ENCODE measurements at regions not wholly inside any gene's neighbourhood (a gene's known extent, or its start where the extent isn't known, plus 50 kb on each side); places are given as distances from the start of the nearest gene placed in this dataset.

DNA sequence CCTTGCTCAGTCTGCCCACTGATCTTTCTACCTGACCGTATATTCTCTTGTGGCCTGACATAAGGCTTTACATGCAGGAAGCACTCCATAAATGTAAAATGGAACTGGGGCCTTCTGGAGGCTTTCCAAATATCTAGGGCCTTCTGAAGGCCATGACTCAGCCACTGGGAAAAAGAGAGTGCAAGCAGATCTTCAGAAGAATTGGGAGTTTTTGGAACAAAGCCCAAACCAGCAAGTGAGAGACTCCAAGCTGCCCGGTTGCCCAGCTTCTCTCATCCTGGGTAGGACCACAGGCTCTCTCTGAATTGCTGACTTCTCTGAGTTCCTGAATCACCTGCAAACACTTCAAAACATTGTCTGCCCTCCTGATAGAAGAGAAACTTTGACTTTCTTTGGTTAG is 107.9 kb upstream of the BMAL1 start:
- Histone ChIP-seq H3K36me3 (replicated peaks in 1 of 2; ENCODE audit: control insufficient read depth in 1 of 2, insufficient read depth in 2 of 2, low read length in 1 of 2) (no peaks in the 10 kb centered on the region), H4K20me1 (ENCODE audit: insufficient read depth) (no peaks in the 10 kb centered on the region), H3K4me2 (no peak overlapping the region), H3F3A (replicated peaks; ENCODE audit: insufficient read depth) (no peaks in the 10 kb centered on the region), H3K9me3 (no peaks in the 10 kb centered on the region), H3K4me3 (ENCODE audit: low read depth in 2 of 2, low read length in 1 of 2) (no peak overlapping the region), H3K9ac (no peak overlapping the region), H3K9me2 (no peaks in the 10 kb centered on the region), H3K4me1 (ENCODE audit: control insufficient read depth in 1 of 2, insufficient read depth in 2 of 2, low read depth in 1 of 2, low read length in 1 of 2) (peaks cover 0 to 2% of the 10 kb centered on the region in 2 experiments; a peak in 1 of 4 replicates), H2AFZ (ENCODE audit: low read depth) (no peak overlapping the region), H3K27ac (ENCODE audit: low read depth in 2 of 2, low read length in 1 of 2) (no peak overlapping the region), H3K27me3 (ENCODE audit: insufficient read depth) (no peaks in the 10 kb centered on the region), H3K79me2 (ENCODE audit: insufficient read depth) (no peaks in the 10 kb centered on the region)
- no peak for DNase-seq
- ChIA-PET POLR2A (no interaction called here), CTCF (interaction anchor here (2.1 to 4.8 kb wide), 3 partner anchors 14 to 838 kb away, joined by 5 to 34 read pairs (median 6); no protein-coding TSS in a partner anchor)
- WGBS (ENCODE audit: low lambda C conversion rate): 6% methylated on average over 2 of the region's 2 CpGs
- TF ChIP-seq, protein P1, sequence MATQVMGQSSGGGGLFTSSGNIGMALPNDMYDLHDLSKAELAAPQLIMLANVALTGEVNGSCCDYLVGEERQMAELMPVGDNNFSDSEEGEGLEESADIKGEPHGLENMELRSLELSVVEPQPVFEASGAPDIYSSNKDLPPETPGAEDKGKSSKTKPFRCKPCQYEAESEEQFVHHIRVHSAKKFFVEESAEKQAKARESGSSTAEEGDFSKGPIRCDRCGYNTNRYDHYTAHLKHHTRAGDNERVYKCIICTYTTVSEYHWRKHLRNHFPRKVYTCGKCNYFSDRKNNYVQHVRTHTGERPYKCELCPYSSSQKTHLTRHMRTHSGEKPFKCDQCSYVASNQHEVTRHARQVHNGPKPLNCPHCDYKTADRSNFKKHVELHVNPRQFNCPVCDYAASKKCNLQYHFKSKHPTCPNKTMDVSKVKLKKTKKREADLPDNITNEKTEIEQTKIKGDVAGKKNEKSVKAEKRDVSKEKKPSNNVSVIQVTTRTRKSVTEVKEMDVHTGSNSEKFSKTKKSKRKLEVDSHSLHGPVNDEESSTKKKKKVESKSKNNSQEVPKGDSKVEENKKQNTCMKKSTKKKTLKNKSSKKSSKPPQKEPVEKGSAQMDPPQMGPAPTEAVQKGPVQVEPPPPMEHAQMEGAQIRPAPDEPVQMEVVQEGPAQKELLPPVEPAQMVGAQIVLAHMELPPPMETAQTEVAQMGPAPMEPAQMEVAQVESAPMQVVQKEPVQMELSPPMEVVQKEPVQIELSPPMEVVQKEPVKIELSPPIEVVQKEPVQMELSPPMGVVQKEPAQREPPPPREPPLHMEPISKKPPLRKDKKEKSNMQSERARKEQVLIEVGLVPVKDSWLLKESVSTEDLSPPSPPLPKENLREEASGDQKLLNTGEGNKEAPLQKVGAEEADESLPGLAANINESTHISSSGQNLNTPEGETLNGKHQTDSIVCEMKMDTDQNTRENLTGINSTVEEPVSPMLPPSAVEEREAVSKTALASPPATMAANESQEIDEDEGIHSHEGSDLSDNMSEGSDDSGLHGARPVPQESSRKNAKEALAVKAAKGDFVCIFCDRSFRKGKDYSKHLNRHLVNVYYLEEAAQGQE (IDR thresholded peaks at IDR 0.05; ENCODE audit: low read depth, low read length): no peak
- TF ChIP-seq FOXM1 (IDR thresholded peaks at IDR 0.05; ENCODE audit: low read depth) (no peak), EZH2phosphoT487 (IDR thresholded peaks at IDR 0.05; ENCODE audit: borderline replicate concordance, low read depth) (no peak), RAD21 (IDR thresholded peaks at IDR 0.05; ENCODE audit: low read length) (no peak), SIN3A (IDR thresholded peaks at IDR 0.05; ENCODE audit: borderline replicate concordance, low read depth, low read length) (no peak), TCF12 (IDR thresholded peaks at IDR 0.05) (peak; percentile 57), NRF1 (IDR thresholded peaks at IDR 0.05; ENCODE audit: low read depth, low read length) (no peak), SMC3 (IDR thresholded peaks at IDR 0.05; ENCODE audit: low read depth, low read length) (no peak), GATA2 (CRISPR knock-in tag; IDR thresholded peaks at IDR 0.05) (no peak), MEF2A (IDR thresholded peaks at IDR 0.05; ENCODE audit: borderline replicate concordance, low read depth) (no peak), TAF1 (IDR thresholded peaks at IDR 0.05; ENCODE audit: borderline replicate concordance, low read depth, low read length) (no peak), CHD2 (IDR thresholded peaks at IDR 0.05; ENCODE audit: low read length, partially characterized antibody) (no peak), EP300 (IDR thresholded peaks at IDR 0.05; ENCODE audit: borderline replicate concordance in 1 of 2, low read depth in 1 of 2, low read length in 1 of 2) (no peak), JUND (IDR thresholded peaks at IDR 0.05) (peak; percentile 59; the same call in 1 of the 2 replicates), YY1 (IDR thresholded peaks at IDR 0.05; ENCODE audit: low read depth) (peak; percentile 28; the same call in 1 of the 2 replicates), NFIC (IDR thresholded peaks at IDR 0.05; ENCODE audit: borderline replicate concordance) (peak; percentile 94), RFX5 (IDR thresholded peaks at IDR 0.05; ENCODE audit: low read length) (no peak), MXI1 (IDR thresholded peaks at IDR 0.05; ENCODE audit: low read depth, low read length) (no peak)
- TF ChIP-seq, protein P2, sequence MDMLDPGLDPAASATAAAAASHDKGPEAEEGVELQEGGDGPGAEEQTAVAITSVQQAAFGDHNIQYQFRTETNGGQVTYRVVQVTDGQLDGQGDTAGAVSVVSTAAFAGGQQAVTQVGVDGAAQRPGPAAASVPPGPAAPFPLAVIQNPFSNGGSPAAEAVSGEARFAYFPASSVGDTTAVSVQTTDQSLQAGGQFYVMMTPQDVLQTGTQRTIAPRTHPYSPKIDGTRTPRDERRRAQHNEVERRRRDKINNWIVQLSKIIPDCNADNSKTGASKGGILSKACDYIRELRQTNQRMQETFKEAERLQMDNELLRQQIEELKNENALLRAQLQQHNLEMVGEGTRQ (IDR thresholded peaks at IDR 0.05; ENCODE audit: borderline replicate concordance, low read depth, low read length): no peak
- TF ChIP-seq, protein P3, sequence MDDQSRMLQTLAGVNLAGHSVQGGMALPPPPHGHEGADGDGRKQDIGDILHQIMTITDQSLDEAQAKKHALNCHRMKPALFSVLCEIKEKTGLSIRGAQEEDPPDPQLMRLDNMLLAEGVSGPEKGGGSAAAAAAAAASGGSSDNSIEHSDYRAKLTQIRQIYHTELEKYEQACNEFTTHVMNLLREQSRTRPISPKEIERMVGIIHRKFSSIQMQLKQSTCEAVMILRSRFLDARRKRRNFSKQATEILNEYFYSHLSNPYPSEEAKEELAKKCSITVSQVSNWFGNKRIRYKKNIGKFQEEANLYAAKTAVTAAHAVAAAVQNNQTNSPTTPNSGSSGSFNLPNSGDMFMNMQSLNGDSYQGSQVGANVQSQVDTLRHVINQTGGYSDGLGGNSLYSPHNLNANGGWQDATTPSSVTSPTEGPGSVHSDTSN (IDR thresholded peaks at IDR 0.05): peak; percentile 14; the same call in 1 of the 2 replicates
- TF ChIP-seq, protein P4, sequence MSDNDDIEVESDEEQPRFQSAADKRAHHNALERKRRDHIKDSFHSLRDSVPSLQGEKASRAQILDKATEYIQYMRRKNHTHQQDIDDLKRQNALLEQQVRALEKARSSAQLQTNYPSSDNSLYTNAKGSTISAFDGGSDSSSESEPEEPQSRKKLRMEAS (IDR thresholded peaks at IDR 0.05; ENCODE audit: low read depth): no peak
- TF ChIP-seq, protein P5, sequence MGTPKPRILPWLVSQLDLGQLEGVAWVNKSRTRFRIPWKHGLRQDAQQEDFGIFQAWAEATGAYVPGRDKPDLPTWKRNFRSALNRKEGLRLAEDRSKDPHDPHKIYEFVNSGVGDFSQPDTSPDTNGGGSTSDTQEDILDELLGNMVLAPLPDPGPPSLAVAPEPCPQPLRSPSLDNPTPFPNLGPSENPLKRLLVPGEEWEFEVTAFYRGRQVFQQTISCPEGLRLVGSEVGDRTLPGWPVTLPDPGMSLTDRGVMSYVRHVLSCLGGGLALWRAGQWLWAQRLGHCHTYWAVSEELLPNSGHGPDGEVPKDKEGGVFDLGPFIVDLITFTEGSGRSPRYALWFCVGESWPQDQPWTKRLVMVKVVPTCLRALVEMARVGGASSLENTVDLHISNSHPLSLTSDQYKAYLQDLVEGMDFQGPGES (IDR thresholded peaks at IDR 0.05; ENCODE audit: low read depth, low read length): no peak
- TF ChIP-seq, protein P6, sequence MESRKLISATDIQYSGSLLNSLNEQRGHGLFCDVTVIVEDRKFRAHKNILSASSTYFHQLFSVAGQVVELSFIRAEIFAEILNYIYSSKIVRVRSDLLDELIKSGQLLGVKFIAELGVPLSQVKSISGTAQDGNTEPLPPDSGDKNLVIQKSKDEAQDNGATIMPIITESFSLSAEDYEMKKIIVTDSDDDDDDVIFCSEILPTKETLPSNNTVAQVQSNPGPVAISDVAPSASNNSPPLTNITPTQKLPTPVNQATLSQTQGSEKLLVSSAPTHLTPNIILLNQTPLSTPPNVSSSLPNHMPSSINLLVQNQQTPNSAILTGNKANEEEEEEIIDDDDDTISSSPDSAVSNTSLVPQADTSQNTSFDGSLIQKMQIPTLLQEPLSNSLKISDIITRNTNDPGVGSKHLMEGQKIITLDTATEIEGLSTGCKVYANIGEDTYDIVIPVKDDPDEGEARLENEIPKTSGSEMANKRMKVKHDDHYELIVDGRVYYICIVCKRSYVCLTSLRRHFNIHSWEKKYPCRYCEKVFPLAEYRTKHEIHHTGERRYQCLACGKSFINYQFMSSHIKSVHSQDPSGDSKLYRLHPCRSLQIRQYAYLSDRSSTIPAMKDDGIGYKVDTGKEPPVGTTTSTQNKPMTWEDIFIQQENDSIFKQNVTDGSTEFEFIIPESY (IDR thresholded peaks at IDR 0.05; ENCODE audit: borderline replicate concordance, low read depth): no peak
- TF ChIP-seq, protein P7, sequence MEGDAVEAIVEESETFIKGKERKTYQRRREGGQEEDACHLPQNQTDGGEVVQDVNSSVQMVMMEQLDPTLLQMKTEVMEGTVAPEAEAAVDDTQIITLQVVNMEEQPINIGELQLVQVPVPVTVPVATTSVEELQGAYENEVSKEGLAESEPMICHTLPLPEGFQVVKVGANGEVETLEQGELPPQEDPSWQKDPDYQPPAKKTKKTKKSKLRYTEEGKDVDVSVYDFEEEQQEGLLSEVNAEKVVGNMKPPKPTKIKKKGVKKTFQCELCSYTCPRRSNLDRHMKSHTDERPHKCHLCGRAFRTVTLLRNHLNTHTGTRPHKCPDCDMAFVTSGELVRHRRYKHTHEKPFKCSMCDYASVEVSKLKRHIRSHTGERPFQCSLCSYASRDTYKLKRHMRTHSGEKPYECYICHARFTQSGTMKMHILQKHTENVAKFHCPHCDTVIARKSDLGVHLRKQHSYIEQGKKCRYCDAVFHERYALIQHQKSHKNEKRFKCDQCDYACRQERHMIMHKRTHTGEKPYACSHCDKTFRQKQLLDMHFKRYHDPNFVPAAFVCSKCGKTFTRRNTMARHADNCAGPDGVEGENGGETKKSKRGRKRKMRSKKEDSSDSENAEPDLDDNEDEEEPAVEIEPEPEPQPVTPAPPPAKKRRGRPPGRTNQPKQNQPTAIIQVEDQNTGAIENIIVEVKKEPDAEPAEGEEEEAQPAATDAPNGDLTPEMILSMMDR (IDR thresholded peaks at IDR 0.05): no peak

All from SK-N-SH (cell line).